ENCODE measurements at regions not wholly inside any gene's neighbourhood (a gene's known extent, or its start where the extent isn't known, plus 50 kb on each side); places are given as distances from the start of the nearest gene placed in this dataset.
"Not testable (repeated sequence)": the region's sequence is repeated elsewhere in the genome, so short reads cannot be mapped to it uniquely, and the experiment has no call there.

GRCh38 chr13:85137516-85137915 is 661.7 kb downstream of the SLITRK6 start:
- Histone ChIP-seq H2AFZ (no peak overlapping the region), H3K9me2 (replicated peaks; ENCODE audit: insufficient read depth) (no peaks in the 10 kb centered on the region), H3K27me3 (no peaks in the 10 kb centered on the region), H4K20me1 (ENCODE audit: insufficient read depth, poor library complexity, severe bottlenecking) (no peaks in the 10 kb centered on the region), H3K4me3 (no peak overlapping the region), H3K4me2 (no peak overlapping the region), H3K36me3 (replicated peaks; ENCODE audit: insufficient read depth, low read depth) (no peaks in the 10 kb centered on the region), H3K27ac (peak overlapping the region; percentile 40), H3K4me1 (ENCODE audit: insufficient read depth) (no peaks in the 10 kb centered on the region), H3K79me2 (no peaks in the 10 kb centered on the region), H3K9me3 (ENCODE audit: low read depth) (no peaks in the 10 kb centered on the region)
- DNase-seq (ENCODE audit: low spot score): no peak
- TF ChIP-seq EZH2phosphoT487 (IDR thresholded peaks at IDR 0.05; ENCODE audit: low read depth, severe bottlenecking, unreplicated experiment) (no peak), EZH2 (IDR thresholded peaks at IDR 0.05; ENCODE audit: borderline replicate concordance) (no peak), CTCF (IDR thresholded peaks at IDR 0.05; ENCODE audit: poor library complexity) (no peak)
- whole genome bisulfite sequencing (ENCODE audit: low lambda C conversion rate, missing lambda C conversion rate): 48% methylated on average over 1 of the region's 1 CpG

- Histone ChIP-seq H3K79me2 (no peaks in the 10 kb centered on the region), H4K20me1 (ENCODE audit: insufficient read depth, poor library complexity, severe bottlenecking) (no peaks in the 10 kb centered on the region), H3K4me3 (no peak overlapping the region), H3K27ac (no peak overlapping the region), H3K4me2 (no peak overlapping the region), H3K27me3 (no peaks in the 10 kb centered on the region), H3K4me1 (ENCODE audit: insufficient read depth) (no peaks in the 10 kb centered on the region), H3K9me3 (ENCODE audit: low read depth) (no peaks in the 10 kb centered on the region), H3K9me2 (replicated peaks; ENCODE audit: insufficient read depth) (no peaks in the 10 kb centered on the region), H2AFZ (no peak overlapping the region), H3K36me3 (replicated peaks; ENCODE audit: insufficient read depth, low read depth) (no peaks in the 10 kb centered on the region)
- no peak for DNase-seq (ENCODE audit: low spot score)
- no peak for TF ChIP-seq CTCF (IDR thresholded peaks at IDR 0.05; ENCODE audit: poor library complexity)
- TF ChIP-seq EZH2phosphoT487 (IDR thresholded peaks at IDR 0.05; ENCODE audit: low read depth, severe bottlenecking, unreplicated experiment): no peak
- TF ChIP-seq EZH2 (IDR thresholded peaks at IDR 0.05; ENCODE audit: borderline replicate concordance): no peak
- WGBS (ENCODE audit: low lambda C conversion rate, missing lambda C conversion rate): 90% methylated on average over 6 of the region's 6 CpGs
These were observed 666.2 kb downstream of the SLITRK6 start for GRCh38 chr13:85132986-85133385.

- H3K79me2 ChIP-seq; H4K20me1 ChIP-seq (ENCODE audit: insufficient read depth, poor library complexity, severe bottlenecking); H3K4me3 ChIP-seq; H3K4me2 ChIP-seq; H2AFZ ChIP-seq; H3K9me2 ChIP-seq (replicated peaks; ENCODE audit: insufficient read depth); H3K9me3 ChIP-seq (ENCODE audit: low read depth); H3K27ac ChIP-seq; H3K36me3 ChIP-seq (replicated peaks; ENCODE audit: insufficient read depth, low read depth); H3K4me1 ChIP-seq (ENCODE audit: insufficient read depth); DNase-seq (ENCODE audit: low spot score); H3K27me3 ChIP-seq: not testable (repeated sequence)
- 79% methylated on average over 14 of the region's 14 CpGs for WGBS (ENCODE audit: low lambda C conversion rate, missing lambda C conversion rate)
These were observed 675.7 kb downstream of the SLITRK6 start for GRCh38 chr13:85123501-85123900.

GRCh38 chr13:85108356-85108755 is 690.9 kb downstream of the SLITRK6 start:
- no peak for TF ChIP-seq EZH2phosphoT487 (IDR thresholded peaks at IDR 0.05; ENCODE audit: low read depth, severe bottlenecking, unreplicated experiment)
- TF ChIP-seq EZH2 (IDR thresholded peaks at IDR 0.05; ENCODE audit: borderline replicate concordance): no peak
- no peak for TF ChIP-seq CTCF (IDR thresholded peaks at IDR 0.05; ENCODE audit: poor library complexity)
- Histone ChIP-seq H3K4me3 (no peak overlapping the region), H3K36me3 (replicated peaks; ENCODE audit: insufficient read depth, low read depth) (no peaks in the 10 kb centered on the region), H3K79me2 (no peaks in the 10 kb centered on the region), H3K9me2 (replicated peaks; ENCODE audit: insufficient read depth) (no peaks in the 10 kb centered on the region), H2AFZ (no peak overlapping the region), H4K20me1 (ENCODE audit: insufficient read depth, poor library complexity, severe bottlenecking) (no peaks in the 10 kb centered on the region), H3K4me1 (ENCODE audit: insufficient read depth) (no peaks in the 10 kb centered on the region), H3K9me3 (ENCODE audit: low read depth) (no peaks in the 10 kb centered on the region), H3K4me2 (no peak overlapping the region), H3K27ac (no peak overlapping the region), H3K27me3 (no peaks in the 10 kb centered on the region)
- DNase-seq (ENCODE audit: low spot score): no peak
- 94% methylated on average over 3 of the region's 3 CpGs for WGBS (ENCODE audit: low lambda C conversion rate, missing lambda C conversion rate)
